H1 (cell line): ENCODE measurements at regions not wholly inside any gene's neighbourhood (a gene's known extent, or its start where the extent isn't known, plus 50 kb on each side); places are given as distances from the start of the nearest gene placed in this dataset.

Experiments
- CTCF ChIA-PET: fragments of 300-600 bp; sonication (Branson Sonifier 250); formaldehyde crosslinking; loops from one replicate; lab custom pipeline; 2021; ENCODE audit not compliant: partially characterized antibody; lab: Charles Lee
- POLR2A ChIA-PET: fragments of 300-600 bp; sonication (Branson Sonifier 250); formaldehyde crosslinking; loops from one replicate; lab custom pipeline; 2021; ENCODE audit warnings: inconsistent platforms; ENCODE audit not compliant: partially characterized antibody; lab: Charles Lee
- DNase-seq, 2 experiments: peaks; one replicate each; pipeline versions ENCODE4 v3.0.0 to v3.0.0-alpha.2; 2010 to 2022; ENCODE audit warnings: low spot score in 2 of 2, low read depth in 1 of 2, mixed read lengths in 1 of 2
- FAIRE-seq: peaks from 2 replicates; lab custom pipeline; 2011; peaks lifted over from hg19 to GRCh38; lab: Jason Lieb, UNC
- H2AFZ ChIP-seq: 2 replicates; pipeline ENCODE4 v1.8.1; 2012; ENCODE audit warnings: low read length, inconsistent platforms
- H2AK5ac ChIP-seq: 2 replicates; pipeline ENCODE4 v1.6.1; 2013; ENCODE audit warnings: low read depth, low read length
- H2BK120ac ChIP-seq: replicated peaks from 2 replicates; pipeline ENCODE3; 2013; ENCODE audit warnings: low read depth, low read length, inconsistent platforms
- H2BK12ac ChIP-seq: 2 replicates; pipeline ENCODE4 v1.6.1; 2013; ENCODE audit warnings: low read depth, low read length
- H2BK15ac ChIP-seq: 2 replicates; pipeline ENCODE4 v1.6.1; 2013; ENCODE audit warnings: low read length
- H2BK20ac ChIP-seq: 2 replicates; pipeline ENCODE4 v1.6.1; 2013; ENCODE audit warnings: low read length
- H2BK5ac ChIP-seq: 2 replicates; pipeline ENCODE4 v1.6.1; 2013; ENCODE audit warnings: low read depth, low read length
- H3K14ac ChIP-seq: 2 replicates; pipeline ENCODE4 v1.6.1; 2013; ENCODE audit warnings: inconsistent platforms; ENCODE audit not compliant: insufficient read length
- H3K18ac ChIP-seq: 2 replicates; pipeline ENCODE4 v1.6.1; 2013; ENCODE audit warnings: low read length; ENCODE audit errors: extremely low read depth
- H3K23ac ChIP-seq: 2 replicates; pipeline ENCODE4 v1.6.1; 2013; ENCODE audit warnings: inconsistent platforms; ENCODE audit not compliant: insufficient read length
- H3K23me2 ChIP-seq: 2 replicates; pipeline ENCODE4 v1.6.1; 2013; ENCODE audit warnings: low read depth, low read length
- H3K27ac ChIP-seq: 2 replicates; pipeline ENCODE4 v1.6.1; 2011; ENCODE audit warnings: low read depth, low read length, inconsistent platforms
- H3K27me3 ChIP-seq, 4 experiments: replicated peaks in 1 of 4; 1 replicate in 1 of 4; 2 replicates in 3 of 4; pipeline versions ENCODE4 v1.6.1 to v1.8.1; 2011 to 2013; ENCODE audit warnings: low read length in 3 of 4, mild to moderate bottlenecking in 3 of 4, inconsistent platforms in 2 of 4, mixed read lengths in 2 of 4, moderate library complexity in 1 of 4; ENCODE audit not compliant: control insufficient read depth in 3 of 4, insufficient read depth in 3 of 4; ENCODE audit errors: extremely low read depth in 1 of 4
- H3K36me3 ChIP-seq, 4 experiments: 2 replicates each; pipeline versions ENCODE4 v1.6.1 to v1.8.1; 2011 to 2013; ENCODE audit warnings: mild to moderate bottlenecking in 4 of 4, low read length in 3 of 4, moderate library complexity in 2 of 4, control low read depth in 1 of 4, inconsistent platforms in 1 of 4; ENCODE audit not compliant: insufficient read depth in 4 of 4, control insufficient read depth in 2 of 4
- H3K4ac ChIP-seq: replicated peaks from 2 replicates; pipeline ENCODE3; 2013; ENCODE audit warnings: low read length, low read depth, mixed read lengths, inconsistent platforms; ENCODE audit not compliant: insufficient read length
- H3K4me1 ChIP-seq, 4 experiments: replicated peaks in 1 of 4; 1 replicate in 1 of 4; 2 replicates in 3 of 4; pipeline versions ENCODE4 v1.6.1 to v1.8.1; 2011 to 2013; ENCODE audit warnings: low read length in 3 of 4, inconsistent platforms in 2 of 4, mixed read lengths in 1 of 4; ENCODE audit not compliant: insufficient read depth in 4 of 4, control insufficient read depth in 3 of 4
- H3K4me2 ChIP-seq, 2 experiments: 2 replicates each; pipeline versions ENCODE4 v1.6.1 to v1.8.1; 2011 to 2013; ENCODE audit warnings: low read depth in 2 of 2, low read length in 2 of 2, control low read depth in 1 of 2, inconsistent platforms in 1 of 2, mild to moderate bottlenecking in 1 of 2; ENCODE audit not compliant: insufficient read depth in 1 of 2
- H3K4me3 ChIP-seq, 4 experiments: fragments of 200-600, 300-600 bp in 1 of 4; sonication (generic), shearing (Covaris generic), sonication (Bioruptor Twin) in 1 of 4; 2 replicates each; pipeline versions ENCODE4 v1.5.1 to v1.8.1; 2011 to 2016; ENCODE audit warnings: low read length in 4 of 4, low read depth in 3 of 4, control low read depth in 2 of 4, inconsistent platforms in 2 of 4, mild to moderate bottlenecking in 2 of 4, mixed read lengths in 1 of 4, moderate library complexity in 1 of 4; ENCODE audit not compliant: insufficient read depth in 2 of 4; ENCODE audit errors: extremely low read depth in 1 of 4
- H3K56ac ChIP-seq: replicated peaks from 2 replicates; pipeline ENCODE3; 2013; ENCODE audit warnings: low read depth, mild to moderate bottlenecking, mixed read lengths, low read length, inconsistent platforms; ENCODE audit not compliant: insufficient read length
- H3K79me1 ChIP-seq: 2 replicates; pipeline ENCODE4 v1.6.1; 2013; ENCODE audit warnings: low read depth, low read length, control low read depth
- H3K79me2 ChIP-seq, 2 experiments: 2 replicates each; pipeline versions ENCODE4 v1.6.1 to v1.8.1; 2012 to 2013; ENCODE audit warnings: low read length in 2 of 2, mild to moderate bottlenecking in 2 of 2, inconsistent platforms in 1 of 2; ENCODE audit not compliant: insufficient read depth in 2 of 2, control insufficient read depth in 1 of 2
- H3K9ac ChIP-seq, 4 experiments: replicated peaks in 1 of 4; 1 replicate in 1 of 4; 2 replicates in 3 of 4; pipeline versions ENCODE4 v1.6.1 to v1.8.1; 2011 to 2013; ENCODE audit warnings: low read depth in 3 of 4, low read length in 3 of 4, control low read depth in 2 of 4, mild to moderate bottlenecking in 2 of 4, moderate library complexity in 2 of 4, inconsistent platforms in 1 of 4; ENCODE audit errors: extremely low read depth in 1 of 4
- H3K9me3 ChIP-seq, 2 experiments: 2 replicates each; pipeline versions ENCODE4 v1.6.1 to v1.8.1; 2012 to 2013; ENCODE audit warnings: mild to moderate bottlenecking in 2 of 2, moderate library complexity in 2 of 2, control low read depth in 1 of 2, inconsistent platforms in 1 of 2, low read depth in 1 of 2, low read length in 1 of 2, mixed read lengths in 1 of 2; ENCODE audit not compliant: insufficient read depth in 2 of 2
- H4K20me1 ChIP-seq, 2 experiments: replicated peaks in 1 of 2; 2 replicates each; pipeline versions ENCODE3 to v1.8.1; 2011 to 2013; ENCODE audit warnings: inconsistent platforms in 2 of 2, low read length in 2 of 2, mild to moderate bottlenecking in 1 of 2; ENCODE audit not compliant: insufficient read depth in 2 of 2, control insufficient read depth in 1 of 2
- H4K5ac ChIP-seq: 2 replicates; pipeline ENCODE4 v1.6.1; 2013; ENCODE audit warnings: low read length, low read depth, mixed read lengths, inconsistent platforms; ENCODE audit not compliant: insufficient read length
- H4K8ac ChIP-seq: 2 replicates; pipeline ENCODE4 v1.8.0; 2013; ENCODE audit warnings: mild to moderate bottlenecking, moderate library complexity, low read length, inconsistent platforms; ENCODE audit not compliant: insufficient read depth; ENCODE audit errors: extremely low read depth
- H4K91ac ChIP-seq: replicated peaks from 2 replicates; pipeline ENCODE3; 2013; ENCODE audit warnings: low read length, mixed read lengths, inconsistent platforms; ENCODE audit not compliant: insufficient read length
- CEBPB ChIP-seq: IDR thresholded peaks from 2 replicates; pipeline ENCODE4 v1.6.1; 2012; ENCODE audit warnings: low read depth, low read length
- CHD1 ChIP-seq: IDR thresholded peaks from 2 replicates; pipeline ENCODE4 v1.6.1; 2012; ENCODE audit warnings: low read depth, low read length, improper control_type of control experiment
- CTBP2 ChIP-seq: IDR thresholded peaks from 2 replicates; pipeline ENCODE4 v1.7.0; 2011; ENCODE audit warnings: borderline replicate concordance, mild to moderate bottlenecking, moderate library complexity, mixed read lengths, low read length; ENCODE audit not compliant: insufficient read depth, insufficient read length
- CTCF ChIP-seq, 3 experiments: IDR thresholded peaks; 1 replicate in 2 of 3; 2 replicates in 1 of 3; pipeline versions ENCODE4 v1.5.1 to v1.6.1; 2011; ENCODE audit warnings: low read length in 3 of 3, mild to moderate bottlenecking in 3 of 3, inconsistent platforms in 2 of 3, low read depth in 1 of 3, moderate library complexity in 1 of 3; ENCODE audit not compliant: insufficient read depth in 1 of 3; ENCODE audit errors: control extremely low read depth in 1 of 3
- E2F6 ChIP-seq: IDR thresholded peaks from 2 replicates; pipeline ENCODE4 v1.6.1; 2012; ENCODE audit warnings: inconsistent platforms
- MAFK ChIP-seq: IDR thresholded peaks from 2 replicates; pipeline ENCODE4 v1.6.1; 2012; ENCODE audit warnings: low read depth, mild to moderate bottlenecking, improper control_type of control experiment, low read length
- POLR2AphosphoS5 ChIP-seq: IDR thresholded peaks from 2 replicates; pipeline ENCODE4 v1.6.1; 2011; ENCODE audit warnings: low read depth, low read length
- SIRT6 ChIP-seq: IDR thresholded peaks from one replicate; pipeline ENCODE4 v1.7.1; 2012; ENCODE audit warnings: low read length, inconsistent platforms
- SRF ChIP-seq: IDR thresholded peaks from 2 replicates; pipeline ENCODE4 v1.6.1; 2011; ENCODE audit warnings: mild to moderate bottlenecking, low read depth, low read length, moderate library complexity
- TEAD4 ChIP-seq: IDR thresholded peaks from 2 replicates; pipeline ENCODE4 v1.6.1; 2012; ENCODE audit warnings: low read depth, low read length, inconsistent platforms, mixed read lengths
- USF2 ChIP-seq: IDR thresholded peaks from 2 replicates; pipeline ENCODE4 v1.6.1; 2011; ENCODE audit warnings: low read length, improper control_type of control experiment
- WGBS, 2 experiments: shearing (Covaris generic) in 1 of 2; methylation state at CpG; one replicate each; pipeline versions ENCODE4 v1.1.6 to v1.1.7; 2013 to 2015; ENCODE audit warnings: low lambda C conversion rate in 2 of 2, mixed read lengths in 2 of 2, inconsistent platforms in 1 of 2, low coverage in 1 of 2, missing lambda C conversion rate in 1 of 2; ENCODE audit not compliant: insufficient replicate concordance in 2 of 2, insufficient coverage in 1 of 2, insufficient read length in 1 of 2; ENCODE audit errors: extremely low coverage in 1 of 2, missing lambda C conversion rate in 1 of 2; 5-methylcytosine and 5-hydroxymethylcytosine counted together

GRCh38 chr9:95644377-95644776, 127.6 kb upstream of the PTCH1 start:
- POLR2A ChIA-PET = no interaction called here
- FAIRE-seq = no peak
- Histone ChIP-seq H3K14ac (no peak overlapping the region), H3K27ac (no peak overlapping the region), H2BK120ac (no peak overlapping the region), H3K9me3 (0 out of 4 replicates have a peak, but pooled peaks cover 0 to 2% of the 10 kb centered on the region in 2 experiments), H4K8ac (no peak overlapping the region), H4K20me1 (no peaks in the 10 kb centered on the region), H3K56ac (no peak overlapping the region), H4K91ac (no peak overlapping the region), H2AK5ac (no peak overlapping the region), H3K18ac (no peak overlapping the region), H3K79me2 (no peaks in the 10 kb centered on the region), H3K4me2 (no peak overlapping the region), H2BK20ac (no peak overlapping the region), H2BK5ac (no peak overlapping the region), H3K23ac (no peak overlapping the region), H3K4me1 (peaks cover 3 to 9% (median 7%) of the 10 kb centered on the region in 4 experiments; a peak in 6 of 7 replicates), H4K5ac (no peak overlapping the region), H2BK15ac (no peak overlapping the region), H3K4me3 (no peak overlapping the region), H3K27me3 (no peaks in the 10 kb centered on the region), H3K79me1 (no peaks in the 10 kb centered on the region), H2AFZ (no peak overlapping the region), H3K23me2 (no peaks in the 10 kb centered on the region), H2BK12ac (no peak overlapping the region), H3K4ac (no peak overlapping the region), H3K36me3 (no peaks in the 10 kb centered on the region), H3K9ac (no peak overlapping the region)
- CTCF ChIA-PET = interaction anchor here (0.6 to 1.1 kb wide), 2 partner anchors 9 to 92 kb away, joined by 3 to 6 read pairs; no protein-coding TSS in a partner anchor
- no peak for DNase-seq
- 90% methylated on average over 2 of the region's 2 CpGs; no CpG with 5 or more reads in 1 of the 2 experiments for WGBS, 2 experiments
- TF ChIP-seq CTBP2 (no peak), POLR2AphosphoS5 (no peak), CHD1 (no peak), E2F6 (no peak), SRF (no peak), MAFK (no peak), USF2 (no peak), CTCF (IDR thresholded peaks at IDR 0.05; ENCODE audit: control extremely low read depth in 1 of 3, insufficient read depth in 1 of 3, low read depth in 1 of 3, low read length in 3 of 3) (no peak), CEBPB (no peak), TEAD4 (no peak), SIRT6 (no peak)
